Right renal cortex interstitium (tissue), 3 donors: ENCODE measurements at regions not wholly inside any gene's neighbourhood (a gene's known extent, or its start where the extent isn't known, plus 50 kb on each side); places are given as distances from the start of the nearest gene placed in this dataset.
A peak's percentile ranks its signal among the peaks of the same experiment; 100 is the strongest.

Experiments
- DNase-seq, 3 donors: peaks; one replicate each; pipeline ENCODE4 v3.0.0-alpha.2; 2013; ENCODE audit warnings: low read depth in 3 of 3, low spot score in 2 of 3

DNA sequence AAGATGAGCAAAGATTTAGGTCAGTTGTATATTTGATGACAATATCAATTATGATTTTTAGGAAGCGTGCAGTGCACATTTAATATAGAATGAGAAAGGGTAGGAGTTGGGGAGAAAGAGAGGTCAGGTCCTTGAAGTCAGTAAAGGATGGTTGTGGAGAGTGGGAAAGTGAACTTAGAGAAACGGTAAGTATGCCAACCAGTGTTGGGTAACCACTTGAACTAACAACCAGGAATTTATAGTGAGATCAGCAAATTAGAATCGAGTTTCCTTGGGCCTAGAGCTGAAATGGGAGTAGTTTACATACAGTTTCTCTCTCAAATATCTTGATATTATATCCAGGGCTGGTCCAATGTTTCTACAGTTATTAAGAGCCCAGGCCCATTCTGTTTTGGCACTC is 188.5 kb upstream of the RBMS3 start:
- no peak for DNase-seq

DNA sequence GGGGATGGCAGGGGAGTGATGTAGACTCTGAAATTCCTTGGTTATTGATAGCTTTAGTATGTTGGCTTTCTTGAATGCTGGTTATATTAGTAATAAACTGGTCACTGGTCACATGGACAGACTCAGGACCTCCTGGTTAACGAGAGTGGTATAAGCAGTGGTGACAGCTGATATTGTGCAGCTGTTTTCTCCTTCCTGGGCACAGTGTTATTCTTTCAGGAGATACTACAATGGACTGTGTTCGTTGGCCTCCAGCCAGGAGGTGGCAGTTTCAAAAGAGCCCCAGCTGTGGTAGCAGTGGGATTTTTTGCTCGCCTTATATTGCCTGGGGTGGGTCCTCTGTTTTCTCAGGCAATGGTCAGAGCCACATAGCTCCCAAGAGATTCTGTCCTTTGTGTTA is 181.6 kb upstream of the RBMS3 start:
- no peak for DNase-seq

DNA sequence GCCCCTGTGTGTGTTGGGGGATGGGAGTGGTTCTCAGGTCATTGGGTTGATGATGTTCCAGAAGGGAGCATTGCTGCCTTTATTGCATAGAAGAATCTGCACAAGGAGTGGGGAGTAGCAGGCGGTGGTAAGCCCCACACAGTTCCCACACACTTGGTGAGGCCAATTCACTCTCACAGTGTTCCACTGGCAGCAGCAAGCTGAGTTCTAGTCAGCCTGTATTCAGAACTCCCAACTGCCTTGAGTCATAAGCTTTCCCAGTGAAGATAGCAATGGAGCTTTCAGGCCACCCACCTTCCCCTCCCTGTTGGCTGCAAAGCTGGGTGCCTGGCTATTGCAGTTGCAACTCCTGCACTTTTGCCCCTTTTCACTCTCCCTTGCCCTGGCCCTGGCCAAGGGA is 181.1 kb upstream of the RBMS3 start:
- DNase-seq, result no peak

DNA sequence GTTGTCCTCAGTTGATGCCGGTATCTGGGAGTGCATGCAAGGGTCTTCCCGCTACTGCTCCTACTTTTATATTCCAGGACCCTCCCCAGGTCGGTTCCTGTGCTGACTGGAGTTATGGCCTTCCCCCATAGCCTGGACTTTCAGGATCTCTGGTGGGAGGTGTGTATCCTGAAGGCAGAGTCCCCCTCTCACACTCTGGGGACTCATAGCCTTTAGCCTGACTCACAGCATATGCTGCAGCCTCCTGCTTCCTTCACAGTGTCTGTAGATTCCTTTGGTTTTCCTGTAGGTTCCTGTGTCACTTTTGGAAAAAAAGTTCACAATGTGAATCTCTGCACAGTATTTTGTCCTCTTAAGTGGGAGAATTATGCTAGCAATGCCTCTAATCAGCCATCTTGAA is 180.6 kb upstream of the RBMS3 start:
- DNase-seq, result no peak

DNA sequence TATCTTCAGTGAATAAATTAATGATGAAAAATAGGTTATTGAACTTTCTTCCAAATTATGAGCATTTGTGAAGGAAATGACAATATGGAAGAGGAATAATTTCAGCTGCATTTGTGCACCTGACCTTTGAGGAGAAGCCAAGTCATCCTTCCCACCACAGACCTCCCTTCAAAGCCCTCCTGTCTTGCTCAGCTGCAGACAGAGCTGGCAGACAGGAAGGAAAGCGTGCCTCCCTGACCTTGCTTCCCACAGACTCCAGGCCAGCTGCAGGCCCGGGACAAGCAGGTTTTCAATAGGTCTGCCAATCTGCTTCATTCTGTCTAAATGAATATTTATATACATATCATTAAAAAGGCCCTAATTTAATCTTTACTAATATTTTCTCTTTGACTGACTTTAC is 152.9 kb upstream of the RBMS3 start:
- no peak for DNase-seq

DNA sequence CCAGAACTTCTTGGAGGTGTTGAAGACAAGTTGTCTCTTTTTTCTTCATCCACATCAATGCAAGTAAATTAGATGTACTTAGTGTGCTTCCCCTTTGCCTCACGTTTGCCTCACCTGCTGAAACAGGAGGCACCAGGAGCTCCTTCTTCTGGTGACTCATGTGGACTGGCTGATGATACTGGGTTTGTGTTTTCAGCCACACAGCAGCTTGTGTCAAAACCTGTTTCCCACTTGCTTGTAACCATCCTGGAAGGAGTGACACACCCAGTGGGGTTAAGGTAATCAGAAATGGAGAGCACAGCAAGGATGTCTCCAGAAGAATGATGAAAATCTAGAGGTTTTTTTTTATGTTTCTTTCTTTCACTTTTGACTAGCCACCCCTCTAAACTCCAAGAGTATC is 143.3 kb upstream of the RBMS3 start:
- DNase-seq, result no peak

DNA sequence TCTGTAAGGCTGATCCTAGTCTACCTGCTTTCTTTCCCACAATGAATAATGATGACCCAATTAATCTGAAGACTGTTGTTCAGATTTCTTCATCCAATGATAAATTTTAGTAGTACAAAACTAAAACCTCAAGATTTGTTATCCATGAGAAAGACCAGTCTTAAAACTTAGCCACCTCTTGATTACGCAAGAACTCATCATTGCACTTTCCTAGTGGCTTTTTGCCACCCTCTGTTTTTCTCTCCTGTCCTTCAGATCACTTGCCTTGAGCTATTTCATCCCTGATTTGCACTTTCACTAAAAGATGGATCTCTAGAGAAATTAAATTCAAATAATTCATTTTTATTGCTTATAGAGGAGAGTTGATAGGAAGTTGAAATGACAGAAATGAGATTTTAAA is 142.7 kb upstream of the RBMS3 start:
- no peak for DNase-seq

DNA sequence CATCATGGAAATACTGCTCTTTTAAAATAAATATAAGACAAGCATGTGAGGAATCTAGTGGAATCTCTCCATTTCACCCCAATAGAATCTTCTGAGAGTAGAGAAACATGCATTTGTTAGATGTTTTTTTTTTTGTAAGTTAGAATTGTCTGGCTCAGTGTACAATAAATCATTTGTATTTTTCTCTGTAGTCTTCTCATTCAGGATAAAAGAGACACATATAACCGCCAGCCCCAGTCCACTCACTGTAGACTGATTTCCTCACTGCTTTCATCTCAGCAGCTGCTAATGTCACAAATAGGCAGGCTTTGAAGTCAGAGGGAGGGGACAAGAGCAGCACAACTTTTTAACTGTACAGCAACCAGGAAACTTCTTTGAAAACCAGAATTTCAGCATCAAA is 140.2 kb upstream of the RBMS3 start:
- peak in 2 of 3 donors; percentile 19 to 38 for DNase-seq

DNA sequence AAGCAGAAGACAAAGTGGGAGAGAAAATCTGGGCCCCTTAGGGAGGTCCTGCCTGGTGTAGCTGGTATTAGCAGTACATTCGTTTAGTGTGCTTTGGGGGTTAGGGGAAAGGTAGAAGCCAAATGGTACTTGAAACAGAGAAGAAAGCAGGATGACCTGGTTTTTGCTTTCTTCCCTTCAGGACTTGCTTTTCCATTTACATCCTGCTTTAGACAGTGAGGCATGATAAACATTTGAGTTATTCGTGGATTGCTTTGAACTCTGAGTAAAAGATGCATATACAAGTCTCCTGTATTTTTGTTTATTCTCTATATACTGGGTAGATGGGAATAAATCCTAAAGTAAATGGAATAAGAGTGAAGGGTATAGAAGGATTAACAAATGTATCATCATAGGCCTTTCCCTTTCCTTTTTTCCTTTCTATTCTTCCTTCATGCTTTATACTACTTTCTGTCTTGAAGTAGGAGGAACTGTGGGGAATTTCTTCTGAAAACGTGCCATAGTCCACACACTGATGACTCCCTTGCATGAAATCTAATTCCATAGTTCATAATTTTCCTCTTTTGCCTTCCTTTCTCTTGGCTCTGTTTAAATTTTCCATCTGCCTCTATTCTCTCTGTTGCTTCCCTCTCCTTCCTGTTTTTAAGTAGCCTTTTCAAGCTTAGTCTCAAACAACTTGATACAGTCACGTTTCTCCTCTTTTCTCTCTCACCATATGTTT is 139.5 kb upstream of the RBMS3 start:
- no peak for DNase-seq

DNA sequence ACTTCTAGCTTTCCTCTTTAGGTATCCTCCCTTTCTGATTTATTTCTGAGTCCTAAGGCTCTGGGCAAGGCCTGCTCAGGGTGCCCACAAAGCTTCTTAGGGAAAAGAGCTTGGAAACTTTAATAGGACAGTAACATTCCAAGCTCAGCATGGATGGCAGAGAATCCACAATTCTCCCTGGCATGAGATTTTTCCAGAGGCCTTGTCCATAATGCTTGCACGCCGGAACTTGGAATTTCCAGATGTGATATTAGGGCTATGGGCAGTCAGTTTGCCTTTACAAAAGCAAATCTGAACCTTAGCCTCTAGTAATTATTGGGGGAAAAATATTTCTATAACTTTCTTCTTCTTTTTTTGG is 139.0 kb upstream of the RBMS3 start:
- no peak for DNase-seq

DNA sequence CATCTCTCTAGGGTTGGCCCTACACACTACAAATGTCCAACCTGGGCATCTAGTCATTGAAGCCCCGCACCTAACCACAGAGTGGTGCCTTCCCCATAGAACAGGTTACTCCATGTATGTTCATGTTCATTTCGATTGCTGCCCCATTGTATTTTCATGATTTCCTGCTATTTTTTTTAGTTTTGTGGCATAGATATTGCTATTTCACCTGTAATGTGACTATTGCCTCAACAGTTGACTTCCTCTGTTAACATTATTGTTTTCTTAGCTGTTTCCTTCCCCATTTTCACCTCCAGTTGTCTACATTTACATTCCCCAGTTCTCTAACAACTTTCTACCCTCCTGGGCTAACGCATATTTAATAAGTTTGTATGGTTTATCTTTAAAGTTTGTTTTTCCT is 137.7 kb upstream of the RBMS3 start:
- no peak for DNase-seq

DNA sequence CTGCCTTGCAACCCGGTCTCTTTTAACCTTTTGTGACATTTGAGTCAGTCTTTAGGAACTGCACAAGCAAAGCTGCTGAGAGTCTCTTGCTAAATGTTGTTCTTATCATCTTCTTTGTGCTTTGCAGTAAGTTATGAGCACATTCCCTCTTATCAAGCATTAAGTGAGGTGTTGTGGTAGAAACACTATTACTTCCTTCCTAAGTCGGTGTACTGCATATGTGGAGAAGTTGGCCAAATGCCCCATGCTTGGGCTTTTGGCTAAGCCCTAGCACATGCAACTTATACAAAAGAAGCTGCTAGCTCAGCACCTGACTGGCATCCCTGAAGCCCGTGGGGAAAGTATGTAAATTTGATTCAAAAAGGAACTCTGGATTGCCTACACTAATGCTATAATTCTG is 136.5 kb upstream of the RBMS3 start:
- no peak for DNase-seq

DNA sequence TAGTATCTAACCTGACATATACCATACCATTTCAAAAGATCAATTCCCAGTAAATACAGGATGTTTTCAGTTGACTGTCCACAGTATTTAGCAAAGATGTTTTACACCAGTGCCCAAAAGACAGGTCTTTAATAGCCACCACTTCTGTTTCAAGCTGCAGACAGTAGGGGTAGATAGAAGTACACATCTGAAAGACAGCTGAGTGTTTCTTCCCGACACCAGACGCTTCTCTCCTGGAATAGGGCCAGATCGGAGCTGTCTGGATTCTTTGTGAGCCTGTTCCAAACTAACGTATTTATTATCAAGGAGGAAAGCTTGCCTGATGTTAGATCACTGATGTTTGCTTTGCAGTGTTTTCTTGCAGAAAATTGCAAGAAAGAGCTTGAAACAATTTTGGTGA is 136.1 kb upstream of the RBMS3 start:
- peak in 2 of 3 donors; percentile 48 to 53 for DNase-seq

DNA sequence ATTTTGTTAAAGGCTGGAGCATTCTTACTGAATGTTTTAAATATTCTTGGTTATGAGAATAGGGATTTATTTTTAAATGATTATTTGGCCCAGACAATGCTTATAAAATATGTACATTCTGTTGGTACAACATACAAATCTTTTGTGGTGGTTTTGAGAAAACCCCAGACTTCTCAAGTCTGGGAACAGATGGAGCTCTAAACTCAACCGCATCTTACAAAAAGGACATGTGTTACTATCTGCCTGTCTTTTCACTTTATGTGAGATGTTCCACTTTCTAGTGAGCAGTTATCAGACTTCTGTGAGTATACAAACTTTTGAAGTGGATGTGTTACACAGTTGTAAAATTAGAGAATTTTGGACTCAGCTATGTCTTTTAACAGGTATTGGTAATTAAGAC is 135.5 kb upstream of the RBMS3 start:
- DNase-seq, result no peak

DNA sequence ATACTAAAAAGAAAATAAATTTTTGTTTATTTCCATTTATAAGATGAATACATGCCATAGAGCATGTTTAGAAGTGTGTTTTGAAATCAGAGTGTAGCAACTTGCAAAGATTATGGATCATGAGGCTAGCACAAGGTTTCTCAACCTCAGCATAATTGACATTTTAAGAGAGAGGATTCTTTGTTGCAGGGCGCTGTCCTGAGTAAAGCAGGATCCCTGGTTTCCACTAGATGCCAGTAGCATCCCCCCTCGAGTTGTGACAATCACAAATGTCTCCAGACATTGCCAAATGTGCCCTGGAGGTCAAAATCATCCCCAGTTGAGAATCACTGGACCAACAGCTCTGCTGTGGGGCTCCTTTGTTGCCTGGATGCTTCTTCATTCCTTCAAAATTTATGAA is 128.5 kb upstream of the RBMS3 start:
- no peak for DNase-seq

DNA sequence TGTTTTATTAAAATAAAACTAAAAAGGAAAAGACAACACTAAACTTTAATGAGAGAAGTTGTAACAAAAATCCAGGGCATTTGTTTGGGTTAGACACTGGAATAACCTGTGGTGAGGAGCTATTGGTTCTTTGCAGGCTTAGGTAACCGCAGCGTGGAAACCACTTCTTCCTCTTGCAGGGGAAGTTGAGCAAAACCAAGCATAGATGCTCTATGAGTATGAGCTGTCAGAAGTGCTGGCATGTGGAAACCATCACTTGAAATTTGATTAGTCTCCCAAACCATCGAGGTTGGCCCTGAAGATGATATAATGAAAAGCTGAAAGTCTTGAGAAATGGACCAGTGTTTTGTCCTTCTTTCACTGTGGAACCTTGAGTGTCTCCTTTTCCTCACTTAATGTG is 127.1 kb upstream of the RBMS3 start:
- no peak for DNase-seq

DNA sequence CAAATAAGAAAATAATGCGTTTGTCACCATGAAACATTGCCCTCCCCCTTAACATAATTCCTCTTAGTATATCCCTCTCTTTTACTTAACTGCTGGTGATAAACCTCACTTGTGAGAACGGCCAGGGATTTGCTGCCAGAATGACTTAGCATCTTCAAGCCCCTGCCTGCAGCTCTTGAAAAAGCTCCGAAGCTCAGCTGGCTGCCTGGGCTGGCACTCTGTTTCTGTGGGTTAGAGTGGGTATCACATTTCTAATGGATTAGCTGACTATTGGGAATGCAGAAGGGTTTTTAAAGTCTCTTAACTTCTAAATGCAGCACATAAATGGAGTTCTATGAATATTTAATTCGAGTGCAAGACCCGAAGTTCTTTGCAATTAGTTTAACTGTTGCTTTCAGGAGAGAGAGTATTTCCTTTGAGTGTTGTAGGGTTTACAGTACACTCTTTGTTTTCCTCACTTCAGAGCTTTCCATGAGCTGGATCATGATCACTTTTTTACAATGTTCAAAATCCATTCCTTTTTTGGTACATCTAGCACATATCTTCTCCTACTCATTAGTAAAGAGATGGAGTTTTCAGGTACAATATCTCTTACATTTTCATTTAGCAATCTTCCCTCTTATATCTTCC is 124.7 kb upstream of the RBMS3 start:
- DNase-seq, result no peak

DNA sequence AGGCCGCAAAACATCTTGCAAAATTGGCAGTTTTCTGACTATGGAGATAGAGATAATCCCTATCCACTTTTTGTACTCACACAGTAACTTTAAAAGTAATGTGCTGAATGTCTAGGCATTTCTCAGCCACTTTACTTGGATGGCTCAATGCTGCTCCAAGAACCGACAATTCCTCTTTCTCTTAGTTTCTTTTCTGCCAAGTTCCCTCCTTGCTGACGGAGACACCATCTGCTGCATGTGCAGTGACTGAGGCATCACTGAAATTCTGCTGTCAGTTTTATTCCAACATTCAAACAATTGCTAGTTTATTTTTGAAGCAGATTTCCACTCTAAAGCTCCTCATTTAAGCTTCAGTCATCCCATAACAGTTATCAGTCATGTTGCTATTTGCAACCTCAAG is 116.0 kb upstream of the RBMS3 start:
- DNase-seq, result no peak

DNA sequence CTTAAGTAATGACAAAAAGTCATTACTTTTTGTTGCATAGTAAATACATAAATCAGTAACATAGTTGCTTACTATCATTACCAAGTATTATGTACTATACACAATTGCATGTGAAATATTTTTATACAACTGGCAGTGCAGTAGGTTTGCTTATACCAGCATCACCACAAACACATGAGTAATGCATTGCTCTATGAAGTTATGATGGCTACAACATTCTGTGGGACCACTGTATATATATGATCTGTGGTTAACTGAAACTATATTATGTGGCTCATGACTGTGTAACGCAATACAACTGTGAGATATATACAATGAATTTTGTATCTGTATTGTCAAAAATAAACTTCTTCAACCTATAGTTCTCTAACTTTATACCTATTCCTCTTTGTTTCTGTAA is 113.7 kb upstream of the RBMS3 start:
- DNase-seq, result no peak

DNA sequence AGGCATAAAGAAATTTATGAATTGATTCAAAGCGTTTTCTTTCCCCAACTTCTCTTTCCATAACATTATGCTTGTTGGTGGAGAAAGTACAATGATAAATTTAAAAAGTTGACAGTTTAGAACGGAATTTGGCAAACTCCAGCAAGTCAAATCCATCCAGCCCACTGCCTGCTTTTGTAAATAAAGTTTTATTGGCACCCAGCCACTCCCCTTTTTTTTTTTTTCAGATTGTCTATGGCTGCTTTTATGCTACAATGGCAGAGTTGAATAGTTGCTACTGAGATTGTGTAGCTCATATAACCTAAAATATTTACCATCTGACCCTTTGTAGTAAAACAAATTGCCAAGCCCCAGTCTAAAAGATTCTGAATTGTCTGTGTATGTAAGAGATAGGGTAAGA is 112.8 kb upstream of the RBMS3 start:
- DNase-seq, result no peak

DNA sequence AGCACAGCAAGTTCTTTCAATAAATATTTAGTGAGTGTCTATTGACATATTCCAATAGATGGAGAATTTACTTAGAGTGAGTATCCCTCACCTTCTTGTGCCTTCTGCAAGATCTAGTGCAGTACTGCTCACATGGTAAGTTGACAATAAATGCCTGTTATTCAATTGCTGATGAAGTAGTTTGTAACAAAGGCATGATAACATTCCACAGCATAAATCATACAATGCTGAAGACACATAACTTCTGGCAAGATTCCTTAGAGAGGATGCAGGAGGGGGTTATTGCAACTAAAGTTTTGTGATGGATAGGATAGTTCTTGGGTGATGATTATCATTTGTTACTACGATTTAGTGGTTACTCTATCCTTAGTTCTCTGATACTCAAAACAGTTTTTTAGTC is 112.2 kb upstream of the RBMS3 start:
- DNase-seq, result no peak

DNA sequence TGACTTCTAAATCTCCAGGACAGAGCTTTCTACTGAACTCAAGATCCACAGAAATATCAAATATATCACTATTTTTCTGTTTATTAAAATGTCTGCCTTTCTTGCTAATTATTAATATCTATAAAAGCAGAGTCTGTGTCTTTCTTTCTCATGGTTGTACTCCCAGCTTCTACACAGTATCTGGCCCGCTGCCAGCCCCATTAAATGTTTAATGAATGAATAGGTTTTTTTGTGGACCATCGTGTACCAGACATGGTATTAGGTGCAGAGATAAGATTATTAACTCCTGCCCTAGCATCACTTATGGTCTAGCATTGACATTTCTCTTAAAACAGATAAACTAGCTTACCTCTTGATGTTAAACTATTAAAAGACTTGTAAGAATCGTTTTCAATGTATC is 111.4 kb upstream of the RBMS3 start:
- DNase-seq, result no peak
